ENCODE measurements at regions not wholly inside any gene's neighbourhood (a gene's known extent, or its start where the extent isn't known, plus 50 kb on each side); places are given as distances from the start of the nearest gene placed in this dataset.

GRCh38 chr7:84509522-84509921 lies 314.9 kb upstream of the SEMA3A start:
- TF ChIP-seq POLR2A (IDR thresholded peaks at IDR 0.05; ENCODE audit: low read length) (no peak), GATA1 (IDR thresholded peaks at IDR 0.05; ENCODE audit: low read depth, low read length) (no peak)
